DND-41 (cell line): ENCODE measurements at regions not wholly inside any gene's neighbourhood (a gene's known extent, or its start where the extent isn't known, plus 50 kb on each side); places are given as distances from the start of the nearest gene placed in this dataset.

Experiments
- ATAC-seq: fragments of 200-7000 bp; cut with Tn5 transposase; 3 replicates; pipeline ENCODE4 v1.9.1; 2021; ENCODE audit warnings: low read depth; ENCODE audit not compliant: insufficient read depth
- DNase-seq: peaks from one replicate; pipeline ENCODE4 v3.0.0-alpha.2; 2020
- H2AFZ ChIP-seq: 2 replicates; pipeline ENCODE4 v1.6.0; 2012; ENCODE audit warnings: low read depth, low read length
- H3K27ac ChIP-seq: 2 replicates; pipeline ENCODE4 v1.5.1; 2012; ENCODE audit warnings: low read length, inconsistent platforms
- H3K27me3 ChIP-seq: fragments of 200-600 bp; sonication (generic); 2 replicates; pipeline ENCODE4 v1.6.0; 2012; ENCODE audit warnings: low read length, mild to moderate bottlenecking, inconsistent platforms; ENCODE audit not compliant: insufficient read depth, poor library complexity
- H3K36me3 ChIP-seq: 2 replicates; pipeline ENCODE4 v1.5.1; 2012; ENCODE audit warnings: low read length, inconsistent platforms; ENCODE audit not compliant: insufficient read depth
- H3K4me1 ChIP-seq: 2 replicates; pipeline ENCODE4 v1.5.1; 2012; ENCODE audit warnings: mild to moderate bottlenecking, low read length; ENCODE audit not compliant: insufficient read depth
- H3K4me2 ChIP-seq: 2 replicates; pipeline ENCODE4 v1.6.0; 2012; ENCODE audit warnings: mild to moderate bottlenecking, moderate library complexity, low read length, inconsistent platforms; ENCODE audit not compliant: insufficient read depth
- H3K4me3 ChIP-seq, 2 experiments: fragments of 200-600 bp in 1 of 2; shearing (Covaris generic) in 1 of 2; 2 replicates each; pipeline ENCODE4 v1.5.1; 2012 to 2016; ENCODE audit warnings: inconsistent platforms in 2 of 2, low read length in 2 of 2, mild to moderate bottlenecking in 2 of 2, low read depth in 1 of 2, moderate library complexity in 1 of 2
- H3K79me2 ChIP-seq: 2 replicates; pipeline ENCODE4 v1.6.0; 2012; ENCODE audit warnings: low read length, inconsistent platforms; ENCODE audit not compliant: insufficient read depth
- H3K9ac ChIP-seq: 2 replicates; pipeline ENCODE4 v1.6.0; 2012; ENCODE audit warnings: low read depth, mild to moderate bottlenecking, inconsistent platforms, low read length, moderate library complexity
- H3K9me3 ChIP-seq: 2 replicates; pipeline ENCODE4 v1.5.1; 2012; ENCODE audit warnings: low read length, moderate library complexity, mild to moderate bottlenecking, inconsistent platforms; ENCODE audit not compliant: insufficient read depth, severe bottlenecking
- H4K20me1 ChIP-seq: 2 replicates; pipeline ENCODE4 v1.6.0; 2012; ENCODE audit warnings: low read length; ENCODE audit not compliant: insufficient read depth
- CTCF ChIP-seq: IDR thresholded peaks from 2 replicates; pipeline ENCODE4 v1.5.1; 2012; ENCODE audit warnings: borderline replicate concordance, low read length, moderate library complexity, mild to moderate bottlenecking; ENCODE audit not compliant: poor library complexity, severe bottlenecking; ENCODE audit errors: extremely low read depth
- EZH2 ChIP-seq: IDR thresholded peaks from 3 replicates; pipeline ENCODE4 v1.6.1; 2012; ENCODE audit warnings: borderline replicate concordance, low read depth, mild to moderate bottlenecking, moderate library complexity, low read length, inconsistent platforms; ENCODE audit not compliant: severe bottlenecking

GRCh38 chr4:106604319-106605051 is 235.9 kb upstream of the GIMD1 start:
- ATAC-seq (no peak), DNase-seq (no peak)
- no peaks in the 10 kb centered on the region for H3K4me1 ChIP-seq
- no peak overlapping the region for H3K4me3 ChIP-seq
- H2AFZ ChIP-seq: no peak overlapping the region
- no peaks in the 10 kb centered on the region for H4K20me1 ChIP-seq
- no peaks in the 10 kb centered on the region for H3K36me3 ChIP-seq
- no peak overlapping the region for H3K27ac ChIP-seq
- no peaks in the 10 kb centered on the region for H3K79me2 ChIP-seq
- TF ChIP-seq CTCF (no peak), EZH2 (no peak)
- no peaks in the 10 kb centered on the region for H3K27me3 ChIP-seq
- H3K9me3 ChIP-seq: no peaks in the 10 kb centered on the region
- H3K4me2 ChIP-seq: no peak overlapping the region
- no peak overlapping the region for H3K9ac ChIP-seq

GRCh38 chr4:106603471-106603870 is 234.9 kb upstream of the GIMD1 start:
- H4K20me1 ChIP-seq: no peaks in the 10 kb centered on the region
- TF ChIP-seq EZH2: no peak
- no peak for TF ChIP-seq CTCF
- H3K27me3 ChIP-seq: no peaks in the 10 kb centered on the region
- H3K4me2 ChIP-seq: no peak overlapping the region
- no peak overlapping the region for H2AFZ ChIP-seq
- ATAC-seq (no peak), DNase-seq (no peak)
- no peaks in the 10 kb centered on the region for H3K4me1 ChIP-seq
- no peak overlapping the region for H3K27ac ChIP-seq
- no peaks in the 10 kb centered on the region for H3K36me3 ChIP-seq
- H3K9me3 ChIP-seq: no peaks in the 10 kb centered on the region
- H3K79me2 ChIP-seq: no peaks in the 10 kb centered on the region
- H3K4me3 ChIP-seq: no peak overlapping the region
- no peak overlapping the region for H3K9ac ChIP-seq

GRCh38 chr4:106602711-106603110 is 234.1 kb upstream of the GIMD1 start:
- Histone ChIP-seq H3K4me1 (no peaks in the 10 kb centered on the region), H3K36me3 (no peaks in the 10 kb centered on the region), H3K27ac (no peak overlapping the region), H3K4me2 (no peak overlapping the region), H3K27me3 (no peaks in the 10 kb centered on the region), H4K20me1 (no peaks in the 10 kb centered on the region), H3K9me3 (no peaks in the 10 kb centered on the region), H2AFZ (no peak overlapping the region), H3K79me2 (no peaks in the 10 kb centered on the region), H3K9ac (no peak overlapping the region), H3K4me3 (no peak overlapping the region)
- TF ChIP-seq CTCF (no peak), EZH2 (no peak)
- DNase-seq: no peak
- no peak for ATAC-seq

- ATAC-seq (no peak), DNase-seq (no peak)
- Histone ChIP-seq H3K27me3 (no peaks in the 10 kb centered on the region), H3K4me2 (no peak overlapping the region), H3K79me2 (no peaks in the 10 kb centered on the region), H3K4me1 (no peaks in the 10 kb centered on the region), H3K27ac (no peak overlapping the region), H3K36me3 (no peaks in the 10 kb centered on the region), H2AFZ (no peak overlapping the region), H4K20me1 (no peaks in the 10 kb centered on the region), H3K9ac (no peak overlapping the region), H3K9me3 (no peaks in the 10 kb centered on the region), H3K4me3 (no peak overlapping the region)
- no peak for TF ChIP-seq CTCF
- no peak for TF ChIP-seq EZH2
Observed at GRCh38 chr4:106601519-106601918, 232.9 kb upstream of the GIMD1 start.
